Adipocyte (in vitro differentiated cells): ENCODE measurements at regions not wholly inside any gene's neighbourhood (a gene's known extent, or its start where the extent isn't known, plus 50 kb on each side); places are given as distances from the start of the nearest gene placed in this dataset.
A peak's percentile ranks its signal among the peaks of the same experiment; 100 is the strongest.
"Not testable (repeated sequence)": the region's sequence is repeated elsewhere in the genome, so short reads cannot be mapped to it uniquely, and the experiment has no call there.

Experiments
- DNase-seq: peaks from one replicate; pipeline ENCODE4 v3.0.0-alpha.2; 2015; ENCODE audit warnings: low read depth
- H3K27me3 ChIP-seq: replicated peaks from 2 replicates; pipeline ENCODE4 v1.7.0; 2013; ENCODE audit warnings: mild to moderate bottlenecking, low read length, moderate library complexity; ENCODE audit not compliant: control insufficient read depth, insufficient read depth
- H3K36me3 ChIP-seq: 2 replicates; pipeline ENCODE4 v1.7.0; 2013; ENCODE audit warnings: low read length, mild to moderate bottlenecking, moderate library complexity; ENCODE audit not compliant: control insufficient read depth, insufficient read depth, severe bottlenecking
- H3K4me1 ChIP-seq: 2 replicates; pipeline ENCODE4 v1.7.0; 2013; ENCODE audit warnings: mild to moderate bottlenecking, low read length, moderate library complexity; ENCODE audit not compliant: control insufficient read depth, insufficient read depth
- H3K4me3 ChIP-seq: 2 replicates; pipeline ENCODE4 v1.7.0; 2013; ENCODE audit warnings: mild to moderate bottlenecking, low read length, moderate library complexity
- H3K9ac ChIP-seq: 2 replicates; pipeline ENCODE4 v1.7.0; 2013; ENCODE audit warnings: mild to moderate bottlenecking, low read length, moderate library complexity
- H3K9me3 ChIP-seq: 2 replicates; pipeline ENCODE4 v1.7.0; 2013; ENCODE audit warnings: mild to moderate bottlenecking, low read length, moderate library complexity; ENCODE audit not compliant: control insufficient read depth

- H3K9me3 ChIP-seq, DNase-seq: not testable (repeated sequence)
- H3K4me3 ChIP-seq, result peak overlapping the region; percentile 63
Observed at GRCh38 chr10:51015390-51015754, 58.9 kb upstream of the PRKG1 start.

DNA sequence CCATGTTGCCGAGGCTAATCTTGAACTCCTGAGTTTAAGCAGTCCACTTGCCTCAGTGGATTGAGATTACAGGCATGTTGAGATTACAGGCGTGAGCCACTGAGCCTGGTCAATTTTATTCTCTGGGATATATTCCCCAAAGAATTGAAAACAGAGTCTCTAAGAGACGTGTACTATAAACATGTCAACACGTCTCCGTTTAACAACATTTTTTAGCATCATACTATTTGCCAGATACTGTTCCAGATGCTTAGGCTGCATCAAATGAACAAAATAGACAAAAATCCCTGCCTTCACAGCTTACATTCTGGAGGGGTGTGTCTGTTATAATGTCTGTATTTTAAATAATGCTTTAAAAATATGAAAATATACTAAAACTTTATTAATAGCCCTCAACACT lies 54.1 kb upstream of the PRKG1 start:
- Histone ChIP-seq H3K9ac (no peak overlapping the region), H3K4me1 (peaks cover 50% of the 10 kb centered on the region), H3K27me3 (no peaks in the 10 kb centered on the region), H3K4me3 (no peak overlapping the region), H3K9me3 (no peaks in the 10 kb centered on the region), H3K36me3 (no peaks in the 10 kb centered on the region)
- DNase-seq, result no peak

More at GRCh38 chr10:51015390-51015754, 58.9 kb upstream of the PRKG1 start:
- Histone ChIP-seq H3K4me1 (peaks cover 26% of the 10 kb centered on the region), H3K9ac (peak overlapping the region; percentile 69)
- not testable (repeated sequence) for H3K27me3 ChIP-seq, H3K36me3 ChIP-seq

DNA sequence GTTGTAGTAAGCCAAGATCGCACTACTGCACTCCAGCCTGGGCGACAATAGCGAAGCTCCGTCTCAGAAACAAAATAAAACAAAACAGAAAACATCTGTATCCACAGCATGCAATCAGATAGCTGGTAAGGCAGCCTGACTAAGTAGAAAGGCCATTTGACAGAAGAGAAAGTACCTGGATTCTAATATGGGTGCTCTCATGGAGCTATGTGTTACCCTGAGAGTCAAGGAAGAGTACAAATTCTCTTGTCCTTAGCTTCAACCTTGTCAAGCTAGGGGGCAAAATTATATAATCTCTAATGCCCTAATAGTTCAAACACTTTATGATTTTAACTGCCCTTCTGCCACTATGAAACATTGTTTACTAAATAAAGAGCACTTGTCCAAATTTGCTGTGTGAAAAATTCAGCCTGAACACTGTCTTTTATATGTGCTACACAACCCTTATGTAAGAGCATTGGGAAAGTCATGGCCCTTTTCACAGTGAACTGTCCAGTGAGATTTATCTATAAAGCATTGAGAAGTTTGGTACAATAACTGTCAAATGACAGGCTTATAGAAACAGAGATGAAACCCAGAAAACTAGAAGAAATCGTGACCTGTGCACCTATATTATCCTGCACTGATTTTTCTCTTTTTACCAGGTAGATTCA lies 51.2 kb upstream of the PRKG1 start:
- peaks cover 45% of the 10 kb centered on the region for H3K4me1 ChIP-seq

GRCh38 chr10:51023636-51024035 lies 50.7 kb upstream of the PRKG1 start:
- no peaks in the 10 kb centered on the region for H3K36me3 ChIP-seq
- no peaks in the 10 kb centered on the region for H3K9me3 ChIP-seq
- peak; percentile 57 for DNase-seq
- H3K4me3 ChIP-seq, result peak overlapping the region; percentile 41
- H3K9ac ChIP-seq, result peak overlapping the region; percentile 59
- peaks cover 51% of the 10 kb centered on the region for H3K4me1 ChIP-seq
- no peaks in the 10 kb centered on the region for H3K27me3 ChIP-seq

More for the DNA sequence above, 51.2 kb upstream of the PRKG1 start:
- peak overlapping the region; percentile 59 for H3K9ac ChIP-seq
- no peak for DNase-seq
- no peaks in the 10 kb centered on the region for H3K27me3 ChIP-seq
- H3K4me3 ChIP-seq, result peak overlapping the region; percentile 17
- H3K36me3 ChIP-seq, result no peaks in the 10 kb centered on the region
- H3K9me3 ChIP-seq, result no peaks in the 10 kb centered on the region
